Breast epithelium (tissue), 3 donors: ENCODE measurements at regions not wholly inside any gene's neighbourhood (a gene's known extent, or its start where the extent isn't known, plus 50 kb on each side); places are given as distances from the start of the nearest gene placed in this dataset.
"Not testable (repeated sequence)": the region's sequence is repeated elsewhere in the genome, so short reads cannot be mapped to it uniquely, and the experiment has no call there.

Experiments
- POLR2A ChIP-seq: fragments of 450-650 bp; IDR thresholded peaks from one replicate; pipeline ENCODE4 v1.6.1; 2016; ENCODE audit warnings: antibody characterized with exemption, mild to moderate bottlenecking, moderate library complexity
- POLR2AphosphoS5 ChIP-seq, 3 donors: sonication (generic); formaldehyde crosslinking; IDR thresholded peaks; one replicate each; pipeline ENCODE4 v1.6.1; 2017; ENCODE audit warnings: antibody characterized with exemption in 3 of 3
- TF ChIP-seq, protein P1 (sequence below), 3 donors: fragments of 450-650 bp; IDR thresholded peaks; one replicate each; pipeline ENCODE4 v1.5.1; 2016 to 2017; ENCODE audit warnings: antibody characterized with exemption in 3 of 3, mild to moderate bottlenecking in 3 of 3, moderate library complexity in 3 of 3

DNA sequence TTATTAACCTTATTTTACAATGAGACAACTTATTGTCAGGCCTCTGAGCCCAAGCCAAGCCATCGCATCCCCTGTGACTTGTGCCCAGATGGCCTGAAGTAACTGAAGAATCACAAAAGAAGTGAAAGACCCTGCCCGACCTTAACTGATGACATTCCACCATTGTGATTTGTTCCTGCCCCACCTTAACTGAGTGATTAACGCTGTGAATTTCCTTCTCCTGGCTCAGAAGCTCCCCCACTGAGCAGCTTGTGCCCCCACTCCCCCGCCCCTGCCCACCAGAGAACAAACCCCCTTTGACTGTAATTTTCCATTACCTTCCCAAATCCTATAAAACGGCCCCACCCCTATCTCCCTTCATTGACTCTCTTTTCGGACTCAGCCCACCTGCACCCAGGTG lies 224.0 kb upstream of the DUSP10 start:
- TF ChIP-seq, protein P1, sequence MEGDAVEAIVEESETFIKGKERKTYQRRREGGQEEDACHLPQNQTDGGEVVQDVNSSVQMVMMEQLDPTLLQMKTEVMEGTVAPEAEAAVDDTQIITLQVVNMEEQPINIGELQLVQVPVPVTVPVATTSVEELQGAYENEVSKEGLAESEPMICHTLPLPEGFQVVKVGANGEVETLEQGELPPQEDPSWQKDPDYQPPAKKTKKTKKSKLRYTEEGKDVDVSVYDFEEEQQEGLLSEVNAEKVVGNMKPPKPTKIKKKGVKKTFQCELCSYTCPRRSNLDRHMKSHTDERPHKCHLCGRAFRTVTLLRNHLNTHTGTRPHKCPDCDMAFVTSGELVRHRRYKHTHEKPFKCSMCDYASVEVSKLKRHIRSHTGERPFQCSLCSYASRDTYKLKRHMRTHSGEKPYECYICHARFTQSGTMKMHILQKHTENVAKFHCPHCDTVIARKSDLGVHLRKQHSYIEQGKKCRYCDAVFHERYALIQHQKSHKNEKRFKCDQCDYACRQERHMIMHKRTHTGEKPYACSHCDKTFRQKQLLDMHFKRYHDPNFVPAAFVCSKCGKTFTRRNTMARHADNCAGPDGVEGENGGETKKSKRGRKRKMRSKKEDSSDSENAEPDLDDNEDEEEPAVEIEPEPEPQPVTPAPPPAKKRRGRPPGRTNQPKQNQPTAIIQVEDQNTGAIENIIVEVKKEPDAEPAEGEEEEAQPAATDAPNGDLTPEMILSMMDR (IDR thresholded peaks at IDR 0.05) = not testable (repeated sequence)
- not testable (repeated sequence) for TF ChIP-seq POLR2A; POLR2AphosphoS5 (IDR thresholded peaks at IDR 0.05)
